Stimulated activated naive CD8-positive, alpha-beta T cell treated with anti-CD3 and anti-CD28 coated beads, Interleukin-15, amount 100 ng/mL, for 72 hours (primary cell): ENCODE measurements at regions not wholly inside any gene's neighbourhood (a gene's known extent, or its start where the extent isn't known, plus 50 kb on each side); places are given as distances from the start of the nearest gene placed in this dataset.
"Not testable (repeated sequence)": the region's sequence is repeated elsewhere in the genome, so short reads cannot be mapped to it uniquely, and the experiment has no call there.

Source experiments
- ATAC-seq: fragments of 150-1000 bp; cut with Tn5 transposase; 2 replicates; pipeline ENCODE4 v1.10.0; 2021; ENCODE audit warnings: mild to moderate bottlenecking, moderate library complexity
- DNase-seq, 2 donors: peaks; one replicate each; pipeline ENCODE4 v3.0.0; 2021 to 2022
- H3K27ac Mint-ChIP-seq, 2 donors: one replicate each; pipeline ENCODE4 v1.8.0; 2022; ENCODE audit warnings: mild to moderate bottlenecking in 2 of 2, mixed read lengths in 2 of 2, moderate library complexity in 2 of 2
- H3K27me3 Mint-ChIP-seq: one replicate; pipeline ENCODE4 v1.8.0; 2022; ENCODE audit warnings: mixed read lengths
- H3K4me1 Mint-ChIP-seq: one replicate; pipeline ENCODE4 v1.8.0; 2022; ENCODE audit warnings: mild to moderate bottlenecking, mixed read lengths
- H3K4me3 Mint-ChIP-seq, 2 donors: one replicate each; pipeline ENCODE4 v1.8.0; 2022; ENCODE audit warnings: mild to moderate bottlenecking in 2 of 2, mixed read lengths in 2 of 2, moderate library complexity in 1 of 2
- H3K9me3 Mint-ChIP-seq, 2 donors: one replicate each; pipeline ENCODE4 v1.8.0; 2022; ENCODE audit warnings: mixed read lengths in 2 of 2

GRCh38 chr2:12487253-12488004 is 229.3 kb upstream of the TRIB2 start:
- Mint-ChIP-seq H3K4me3 (peak overlapping the region in 1 of 2 donors; percentile 15), H3K27me3 (no peaks in the 10 kb centered on the region), H3K9me3 (no peaks in the 10 kb centered on the region), H3K27ac (peak overlapping the region in 1 of 2 donors; percentile 83), H3K4me1 (peaks cover 49% of the 10 kb centered on the region)
- no peak for DNase-seq
- ATAC-seq = no peak

DNA sequence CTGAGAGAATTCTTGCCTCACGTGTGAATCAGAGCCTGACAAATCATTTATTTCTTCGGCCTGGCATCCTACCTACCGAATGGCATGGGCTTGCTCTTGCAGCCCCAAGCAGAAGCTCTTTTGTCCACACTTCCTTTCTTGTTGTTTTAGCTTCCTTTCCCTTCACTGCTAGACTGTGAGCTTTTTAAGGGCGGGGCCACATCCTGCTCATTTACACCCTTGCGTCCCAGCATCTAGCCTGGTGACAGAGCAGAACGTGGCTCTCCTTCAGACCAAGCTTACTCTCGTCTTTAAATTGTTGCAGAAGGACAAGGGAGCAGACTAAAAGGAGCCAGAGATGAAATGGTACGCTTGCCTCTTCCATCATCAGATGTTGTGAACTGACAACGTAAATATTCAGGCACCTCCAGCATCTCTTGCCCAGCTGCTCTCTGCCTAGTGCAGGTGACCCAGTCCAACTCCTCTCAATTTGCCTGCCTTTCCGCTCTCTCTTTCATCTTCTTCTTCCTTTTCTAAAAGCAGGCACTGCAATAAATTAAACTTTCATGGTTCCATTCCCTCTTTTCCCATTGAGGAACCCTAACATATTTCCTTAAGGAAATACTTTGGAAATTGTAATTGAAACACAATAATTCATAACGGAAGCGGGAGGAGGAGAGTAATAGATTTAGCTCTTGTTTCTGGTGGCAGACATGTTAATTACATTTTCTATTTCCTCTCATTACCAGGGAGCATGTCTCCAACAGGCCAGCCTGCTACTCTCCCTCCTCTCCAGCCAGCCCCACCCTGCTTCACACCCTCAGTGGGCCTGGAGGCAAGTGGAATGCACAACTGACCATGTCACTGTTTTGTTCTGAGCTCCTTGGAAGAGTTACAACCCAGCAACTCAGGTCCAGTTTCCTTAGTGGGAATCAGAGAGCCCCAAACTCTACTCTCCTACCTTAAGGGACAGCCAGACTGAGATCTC is 228.1 kb upstream of the TRIB2 start:
- ATAC-seq (peak; percentile 79), DNase-seq (no peak)
- no peaks in the 10 kb centered on the region for H3K9me3 Mint-ChIP-seq
- H3K4me1 Mint-ChIP-seq = peaks cover 56% of the 10 kb centered on the region
- H3K27ac Mint-ChIP-seq = peak overlapping the region; percentile 21 to 92
- H3K4me3 Mint-ChIP-seq = peak overlapping the region; percentile 13 to 53
- H3K27me3 Mint-ChIP-seq = no peaks in the 10 kb centered on the region

- Mint-ChIP-seq H3K4me3 (no peak overlapping the region), H3K4me1 (peaks cover 48% of the 10 kb centered on the region), H3K27me3 (no peaks in the 10 kb centered on the region), H3K27ac (no peak overlapping the region), H3K9me3 (no peaks in the 10 kb centered on the region)
- ATAC-seq = no peak
- no peak for DNase-seq
These were observed 226.1 kb upstream of the TRIB2 start for GRCh38 chr2:12490641-12491040.

DNA sequence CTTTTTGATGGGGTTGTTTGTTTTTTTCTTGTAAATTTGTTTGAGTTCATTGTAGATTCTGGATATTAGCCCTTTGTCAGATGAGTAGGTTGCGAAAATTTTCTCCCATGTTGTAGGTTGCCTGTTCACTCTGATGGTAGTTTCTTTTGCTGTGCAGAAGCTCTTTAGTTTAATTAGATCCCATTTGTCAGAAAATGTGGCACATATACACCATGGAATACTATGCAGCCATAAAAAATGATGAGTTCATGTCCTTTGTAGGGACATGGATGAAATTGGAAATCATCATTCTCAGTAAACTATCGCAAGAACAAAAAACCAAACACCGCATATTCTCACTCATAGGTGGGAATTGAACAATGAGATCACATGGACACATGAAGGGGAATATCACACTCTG is 224.4 kb upstream of the TRIB2 start:
- not testable (repeated sequence) for ATAC-seq, DNase-seq, H3K27me3 Mint-ChIP-seq, H3K4me3 Mint-ChIP-seq, H3K27ac Mint-ChIP-seq, H3K9me3 Mint-ChIP-seq
- peaks cover 48% of the 10 kb centered on the region for H3K4me1 Mint-ChIP-seq

GRCh38 chr2:12493031-12493513 is 223.7 kb upstream of the TRIB2 start:
- DNase-seq = peak in 1 of 2 donors; percentile 24
- Mint-ChIP-seq H3K4me1 (peaks cover 48% of the 10 kb centered on the region), H3K4me3 (no peak overlapping the region), H3K9me3 (peaks cover 0 to 4% of the 10 kb centered on the region in 2 donors), H3K27me3 (no peaks in the 10 kb centered on the region), H3K27ac (peak overlapping the region; percentile 66 to 69)
- ATAC-seq = peak; percentile 76

DNA sequence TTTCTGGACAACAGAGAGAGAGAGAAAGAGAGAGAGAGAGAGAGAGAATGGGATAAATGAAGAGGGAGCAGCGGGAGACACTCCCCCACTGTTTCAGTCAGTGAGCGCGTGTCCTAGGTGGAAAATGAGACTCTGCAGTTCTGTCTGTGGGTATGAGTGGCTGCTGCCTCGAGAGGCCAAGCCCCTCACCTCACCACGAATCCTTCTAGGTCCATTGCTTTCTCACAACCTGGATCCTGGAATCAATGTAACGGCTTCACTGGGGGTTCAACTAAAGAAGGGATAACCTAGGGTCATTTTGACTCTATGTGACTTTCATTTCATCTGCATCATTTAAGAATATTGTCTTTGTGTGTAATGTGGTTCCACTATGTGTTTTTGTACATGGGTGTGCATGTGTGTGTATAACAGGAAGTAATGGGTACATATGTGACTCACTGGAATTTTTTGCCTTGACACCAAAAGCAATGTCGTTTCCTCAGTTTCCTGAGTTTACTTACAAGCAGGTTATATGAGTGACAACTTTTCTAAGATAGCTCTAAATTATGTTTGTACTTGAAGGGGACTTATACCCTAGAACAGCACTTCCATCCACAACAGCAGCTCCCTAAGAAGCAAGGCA is 221.4 kb upstream of the TRIB2 start:
- Mint-ChIP-seq H3K27me3 (no peaks in the 10 kb centered on the region), H3K4me1 (peaks cover 54% of the 10 kb centered on the region), H3K27ac (no peak overlapping the region), H3K4me3 (no peak overlapping the region), H3K9me3 (peaks cover 0 to 4% of the 10 kb centered on the region in 2 donors)
- ATAC-seq = peak; percentile 69
- DNase-seq = no peak

GRCh38 chr2:12498286-12498685 is 218.4 kb upstream of the TRIB2 start:
- no peak for DNase-seq
- ATAC-seq = no peak
- H3K27ac Mint-ChIP-seq = no peak overlapping the region
- no peaks in the 10 kb centered on the region for H3K27me3 Mint-ChIP-seq
- H3K4me3 Mint-ChIP-seq = no peak overlapping the region
- peaks cover 0 to 4% of the 10 kb centered on the region in 2 donors for H3K9me3 Mint-ChIP-seq
- peaks cover 79% of the 10 kb centered on the region for H3K4me1 Mint-ChIP-seq

GRCh38 chr2:12498704-12499103 is 218.0 kb upstream of the TRIB2 start:
- ATAC-seq (no peak), DNase-seq (no peak)
- no peak overlapping the region for H3K27ac Mint-ChIP-seq
- H3K4me1 Mint-ChIP-seq = peaks cover 80% of the 10 kb centered on the region
- H3K4me3 Mint-ChIP-seq = no peak overlapping the region
- H3K9me3 Mint-ChIP-seq = peaks cover 0 to 4% of the 10 kb centered on the region in 2 donors
- no peaks in the 10 kb centered on the region for H3K27me3 Mint-ChIP-seq

DNA sequence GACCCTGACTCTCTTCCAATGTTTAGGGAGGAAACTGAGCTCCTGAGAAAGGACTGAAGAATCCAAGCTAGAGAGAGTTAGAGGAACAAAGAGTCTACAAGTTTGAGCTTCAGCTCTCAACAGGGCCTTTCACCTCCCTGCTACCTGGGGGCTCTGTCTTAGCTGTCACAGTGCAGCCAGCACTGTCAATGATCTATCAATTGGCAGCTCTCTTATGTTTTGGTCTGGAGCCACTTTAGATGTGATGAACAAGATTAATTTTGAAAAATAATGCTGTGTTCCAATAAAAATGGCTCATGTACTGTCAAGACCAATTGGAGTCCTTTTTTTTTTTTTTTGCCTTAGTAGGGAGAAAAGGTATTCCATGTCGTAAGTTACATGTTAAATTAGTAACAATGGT is 215.8 kb upstream of the TRIB2 start:
- ATAC-seq = no peak

DNA sequence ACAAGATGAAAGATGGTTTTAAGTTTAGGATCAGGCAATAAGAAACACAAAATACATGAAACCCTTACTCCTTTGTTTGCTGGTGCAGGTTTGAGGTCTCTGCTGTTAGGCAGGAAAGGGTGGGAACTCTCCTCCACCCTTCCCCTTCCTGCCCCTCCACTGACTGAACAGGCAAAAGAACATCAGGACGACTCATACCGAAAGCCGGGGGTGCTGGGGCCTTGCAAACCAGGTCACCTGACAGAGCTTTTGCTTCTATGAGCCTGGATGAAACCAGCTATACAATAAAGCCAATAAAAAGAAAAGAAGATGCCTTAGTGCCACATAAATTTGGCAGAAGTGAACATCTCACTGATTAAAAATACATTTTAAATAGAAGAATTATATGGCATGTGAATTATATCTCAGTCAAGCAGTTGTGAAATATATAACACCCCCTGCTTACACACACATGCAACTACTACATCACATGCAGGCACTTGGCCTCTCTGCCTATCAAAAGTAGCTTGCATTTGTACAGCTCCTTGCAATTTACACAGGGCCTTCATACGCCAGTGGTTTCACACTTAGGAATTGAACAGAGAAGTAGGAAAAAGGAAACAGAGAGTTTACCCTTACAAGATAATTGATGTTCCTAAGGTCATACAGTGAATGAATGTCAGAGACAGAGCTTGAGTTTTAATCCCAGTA is 215.1 kb upstream of the TRIB2 start:
- Mint-ChIP-seq H3K4me1 (peaks cover 93% of the 10 kb centered on the region), H3K9me3 (no peaks in the 10 kb centered on the region), H3K27me3 (no peaks in the 10 kb centered on the region), H3K4me3 (peak overlapping the region; percentile 32 to 36), H3K27ac (peak overlapping the region; percentile 86 to 87)
- peak; percentile 81 for ATAC-seq
- peak; percentile 53 to 69 for DNase-seq

More for the DNA sequence above, 215.8 kb upstream of the TRIB2 start:
- Mint-ChIP-seq H3K9me3 (peaks cover 0 to 4% of the 10 kb centered on the region in 2 donors), H3K4me1 (peaks cover 93% of the 10 kb centered on the region), H3K27me3 (no peaks in the 10 kb centered on the region), H3K4me3 (peak overlapping the region; percentile 32 to 36), H3K27ac (no peak overlapping the region)
- no peak for DNase-seq

DNA sequence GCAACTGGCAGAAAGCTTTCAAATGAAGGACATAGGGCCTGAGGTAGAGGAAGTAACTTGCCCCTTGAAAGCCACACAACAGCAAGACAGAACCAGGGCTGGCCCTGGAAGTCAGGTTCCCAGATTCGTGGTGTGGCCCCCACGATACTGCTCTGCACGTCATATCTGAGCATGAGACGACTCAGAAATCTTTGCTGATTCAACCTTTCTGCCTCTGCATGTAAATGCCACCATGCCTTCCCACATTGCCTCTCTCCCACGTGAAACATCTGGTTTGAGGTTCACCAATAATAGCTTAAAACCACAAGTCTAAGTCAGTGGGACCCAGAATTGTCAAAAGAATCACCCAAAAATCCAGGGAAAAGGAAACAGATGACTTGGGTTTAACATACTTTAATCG is 214.0 kb upstream of the TRIB2 start:
- DNase-seq = peak in 1 of 2 donors; percentile 47
- Mint-ChIP-seq H3K27ac (no peak overlapping the region), H3K27me3 (no peaks in the 10 kb centered on the region), H3K4me1 (peaks cover 99% of the 10 kb centered on the region), H3K4me3 (peak overlapping the region in 1 of 2 donors; percentile 44), H3K9me3 (no peaks in the 10 kb centered on the region)
- ATAC-seq = peak; percentile 35

- peak; percentile 58 for ATAC-seq
- Mint-ChIP-seq H3K27ac (no peak overlapping the region), H3K27me3 (no peaks in the 10 kb centered on the region), H3K4me3 (peak overlapping the region; percentile 5 to 42), H3K9me3 (no peaks in the 10 kb centered on the region), H3K4me1 (peaks cover 98% of the 10 kb centered on the region)
- DNase-seq = peak in 1 of 2 donors; percentile 40
These were observed 212.3 kb upstream of the TRIB2 start for GRCh38 chr2:12504443-12504842.

GRCh38 chr2:12506846-12507245 is 209.9 kb upstream of the TRIB2 start:
- H3K4me3 Mint-ChIP-seq = peak overlapping the region in 1 of 2 donors; percentile 30
- ATAC-seq = peak; percentile 8
- peaks cover 81% of the 10 kb centered on the region for H3K4me1 Mint-ChIP-seq
- H3K9me3 Mint-ChIP-seq = no peaks in the 10 kb centered on the region
- H3K27me3 Mint-ChIP-seq = no peaks in the 10 kb centered on the region
- no peak for DNase-seq
- no peak overlapping the region for H3K27ac Mint-ChIP-seq

- no peaks in the 10 kb centered on the region for H3K27me3 Mint-ChIP-seq
- DNase-seq (peak; percentile 68 to 86), ATAC-seq (peak; percentile 95)
- H3K4me1 Mint-ChIP-seq = peaks cover 77% of the 10 kb centered on the region
- H3K9me3 Mint-ChIP-seq = no peaks in the 10 kb centered on the region
- peak overlapping the region; percentile 24 to 30 for H3K4me3 Mint-ChIP-seq
- H3K27ac Mint-ChIP-seq = no peak overlapping the region
These were observed 209.4 kb upstream of the TRIB2 start for GRCh38 chr2:12507295-12507694.

DNA sequence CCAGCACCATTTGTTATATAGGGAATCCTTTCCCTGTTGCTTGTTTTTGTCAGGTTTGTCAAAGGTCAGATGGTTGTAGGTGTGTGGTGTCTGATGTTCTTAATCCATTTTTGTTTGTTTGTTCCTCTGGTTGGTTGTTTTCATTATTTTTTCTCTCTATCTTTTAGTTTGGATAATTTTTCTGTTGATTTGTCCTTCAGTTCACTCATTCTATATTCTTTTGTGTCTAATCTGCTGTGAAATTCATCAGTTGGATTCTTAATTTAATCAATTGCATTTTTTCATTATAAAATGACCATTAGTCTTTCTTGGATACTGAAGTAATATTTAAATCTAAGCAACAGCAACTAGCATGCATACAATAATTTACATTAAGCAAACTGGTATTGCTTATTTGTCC is 206.7 kb upstream of the TRIB2 start:
- Mint-ChIP-seq H3K27me3 (no peaks in the 10 kb centered on the region), H3K4me3 (no peak overlapping the region), H3K4me1 (peaks cover 68% of the 10 kb centered on the region), H3K9me3 (no peaks in the 10 kb centered on the region), H3K27ac (no peak overlapping the region)
- no peak for ATAC-seq
- DNase-seq = no peak
